Spinal cord (tissue), 9 donors: ENCODE measurements at regions not wholly inside any gene's neighbourhood (a gene's known extent, or its start where the extent isn't known, plus 50 kb on each side); places are given as distances from the start of the nearest gene placed in this dataset.
"Not testable (repeated sequence)": the region's sequence is repeated elsewhere in the genome, so short reads cannot be mapped to it uniquely, and the experiment has no call there.

Experiments used
- DNase-seq, 6 donors: peaks; one replicate each; pipeline versions ENCODE4 v3.0.0 to v3.0.0-alpha.2; 2013 to 2015; ENCODE audit warnings: low spot score in 6 of 6, low read depth in 4 of 6
- H3K27ac ChIP-seq: one replicate; pipeline ENCODE4 v1.5.1; 2013; ENCODE audit warnings: low read depth, low read length, control low read depth
- H3K27me3 ChIP-seq: one replicate; pipeline ENCODE4 v1.6.1; 2013; ENCODE audit warnings: low read length; ENCODE audit not compliant: control insufficient read depth, insufficient read depth
- H3K36me3 ChIP-seq: one replicate; pipeline ENCODE4 v1.6.1; 2013; ENCODE audit warnings: low read length; ENCODE audit not compliant: control insufficient read depth, insufficient read depth
- H3K4me1 ChIP-seq: one replicate; pipeline ENCODE4 v1.6.1; 2013; ENCODE audit warnings: low read length; ENCODE audit not compliant: control insufficient read depth, insufficient read depth
- H3K4me3 ChIP-seq: one replicate; pipeline ENCODE4 v1.5.1; 2013; ENCODE audit warnings: low read depth, low read length, control low read depth
- H3K9me3 ChIP-seq: one replicate; pipeline ENCODE4 v1.6.1; 2013; ENCODE audit warnings: low read length; ENCODE audit not compliant: control insufficient read depth, insufficient read depth
- WGBS: methylation state at CpG from one replicate; pipeline ENCODE4 v1.1.5; 2013; ENCODE audit warnings: missing lambda C conversion rate; ENCODE audit not compliant: insufficient coverage; 5-methylcytosine and 5-hydroxymethylcytosine counted together
- donor health status: healthy.

DNA sequence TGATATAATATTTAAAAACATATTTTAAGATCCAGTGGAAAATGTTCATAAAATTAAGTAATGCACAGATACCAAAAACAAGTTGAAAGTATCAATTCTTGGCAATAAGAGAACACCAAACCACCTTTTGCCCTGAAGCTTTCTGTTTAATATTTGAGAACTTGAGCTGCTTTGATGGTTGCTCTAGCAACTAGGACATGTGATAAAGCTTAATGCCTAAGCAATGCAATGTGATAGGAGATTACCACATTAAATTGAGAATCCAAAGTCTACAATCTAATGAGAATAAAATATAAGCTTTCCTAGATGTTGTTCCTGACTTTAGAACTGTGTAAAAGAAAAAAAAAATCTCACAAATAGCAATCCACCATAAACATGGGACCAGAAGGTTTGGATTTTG lies 1367.5 kb upstream of the PCDH9 start:
- Histone ChIP-seq H3K27me3 (no peaks in the 10 kb centered on the region), H3K4me1 (no peaks in the 10 kb centered on the region), H3K9me3 (no peaks in the 10 kb centered on the region), H3K27ac (no peak overlapping the region), H3K36me3 (no peaks in the 10 kb centered on the region), H3K4me3 (no peak overlapping the region)
- DNase-seq, result peak in 2 of 6 donors; percentile 14 to 29

DNA sequence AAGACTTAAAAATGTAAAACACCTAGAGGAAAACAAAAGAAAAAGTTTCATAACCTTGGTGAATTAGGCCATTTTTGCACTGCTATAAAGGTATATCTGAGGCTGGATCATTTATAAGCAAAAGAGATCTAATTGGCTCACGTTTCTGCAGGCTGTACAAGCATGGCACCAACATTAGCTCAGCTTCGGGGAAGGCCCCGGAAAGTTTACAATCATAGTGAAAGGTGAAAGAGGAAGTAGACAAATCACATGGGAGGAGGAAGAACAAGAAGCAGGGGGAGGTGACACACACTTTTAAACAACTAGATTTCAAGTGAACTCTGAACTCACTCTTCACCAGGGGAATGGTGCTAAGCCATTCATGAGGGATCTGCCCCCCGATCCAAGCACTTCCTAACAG lies 1358.5 kb upstream of the PCDH9 start:
- Histone ChIP-seq H3K27me3 (no peaks in the 10 kb centered on the region), H3K27ac (no peak overlapping the region), H3K4me1 (no peaks in the 10 kb centered on the region), H3K4me3 (no peak overlapping the region), H3K9me3 (no peaks in the 10 kb centered on the region), H3K36me3 (no peaks in the 10 kb centered on the region)
- WGBS, result 100% methylated on average over 1 of the region's 4 CpGs
- DNase-seq, result no peak

GRCh38 chr13:68584776-68585175 lies 1354.6 kb upstream of the PCDH9 start:
- WGBS, result no CpG with 5 or more reads among the region's 1 CpG
- Histone ChIP-seq H3K36me3 (no peaks in the 10 kb centered on the region), H3K27ac (no peak overlapping the region), H3K4me1 (no peaks in the 10 kb centered on the region), H3K9me3 (no peaks in the 10 kb centered on the region), H3K27me3 (no peaks in the 10 kb centered on the region), H3K4me3 (no peak overlapping the region)
- DNase-seq, result no peak

DNA sequence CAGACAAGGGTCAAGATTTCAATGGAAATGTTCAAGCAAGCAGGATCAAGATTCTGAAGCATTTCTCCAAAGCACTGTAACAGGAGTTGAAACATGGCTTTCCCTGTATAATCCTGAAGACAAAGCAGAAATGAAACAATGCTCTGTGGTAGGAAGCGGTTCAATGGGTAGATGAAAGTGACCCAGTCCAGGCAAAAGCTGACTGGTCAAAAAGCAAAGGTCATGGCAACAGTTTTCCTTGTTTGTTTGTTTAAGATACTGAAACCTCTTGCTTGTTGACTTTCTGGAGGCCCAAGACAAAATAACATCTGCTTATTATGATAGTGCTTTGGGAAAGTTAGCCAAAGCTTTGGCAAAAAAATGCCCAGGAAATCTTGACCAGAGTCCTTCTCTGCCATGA lies 1343.9 kb upstream of the PCDH9 start:
- H3K9me3 ChIP-seq, result no peaks in the 10 kb centered on the region
- no peaks in the 10 kb centered on the region for H3K4me1 ChIP-seq
- no peak for DNase-seq
- H3K27me3 ChIP-seq, result no peaks in the 10 kb centered on the region
- no peaks in the 10 kb centered on the region for H3K36me3 ChIP-seq
- WGBS, result 100% methylated on average over 1 of the region's 1 CpG
- H3K27ac ChIP-seq, result no peak overlapping the region
- no peak overlapping the region for H3K4me3 ChIP-seq

GRCh38 chr13:68551701-68552522 lies 1321.8 kb upstream of the PCDH9 start:
- Histone ChIP-seq H3K4me3 (no peak overlapping the region), H3K9me3 (no peaks in the 10 kb centered on the region), H3K27me3 (no peaks in the 10 kb centered on the region), H3K4me1 (no peaks in the 10 kb centered on the region), H3K36me3 (no peaks in the 10 kb centered on the region), H3K27ac (no peak overlapping the region)
- 100% methylated on average over 2 of the region's 5 CpGs for WGBS
- DNase-seq, result no peak

DNA sequence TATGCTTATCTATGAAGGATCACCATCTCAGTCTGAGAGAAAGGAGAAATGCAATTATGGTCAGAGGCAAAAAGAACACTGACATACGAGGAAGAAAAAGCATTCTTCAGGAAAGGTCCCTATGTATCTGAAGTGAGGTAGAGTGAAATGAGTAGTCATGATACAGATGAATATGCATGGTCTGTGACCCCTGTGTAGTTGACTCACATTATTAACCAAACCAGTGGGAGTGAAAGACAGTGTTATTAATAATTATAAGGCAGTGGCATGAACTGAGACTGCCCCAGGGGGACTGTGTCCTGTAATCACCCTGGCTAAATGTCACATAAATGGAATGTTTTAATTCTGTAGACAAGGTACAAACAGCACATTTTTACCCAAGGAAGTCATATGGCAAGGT lies 1320.2 kb upstream of the PCDH9 start:
- no peak overlapping the region for H3K4me3 ChIP-seq
- no peaks in the 10 kb centered on the region for H3K27me3 ChIP-seq
- no peaks in the 10 kb centered on the region for H3K36me3 ChIP-seq
- no CpG with 5 or more reads among the region's 1 CpG for WGBS
- no peaks in the 10 kb centered on the region for H3K9me3 ChIP-seq
- H3K4me1 ChIP-seq, result no peaks in the 10 kb centered on the region
- peak in 1 of 6 donors; percentile 9 for DNase-seq
- no peak overlapping the region for H3K27ac ChIP-seq

DNA sequence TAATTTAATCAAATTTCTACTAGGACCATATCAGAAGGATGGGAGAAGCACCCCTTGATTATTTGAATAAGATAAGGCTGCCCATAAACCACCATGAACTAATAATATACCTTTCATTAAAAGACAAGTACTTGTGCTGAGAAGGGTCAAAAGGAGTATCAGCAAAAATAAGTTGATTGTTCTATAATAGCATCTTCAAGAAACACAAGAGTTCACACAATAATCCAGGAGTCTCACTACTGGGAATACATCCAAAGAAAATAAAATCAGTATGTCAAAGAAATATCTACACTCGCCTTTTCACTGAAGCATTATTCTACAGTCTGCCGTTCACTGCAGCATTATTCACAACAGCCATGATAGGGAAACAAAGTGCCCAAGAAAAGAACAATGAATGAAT lies 1310.1 kb upstream of the PCDH9 start:
- no peaks in the 10 kb centered on the region for H3K36me3 ChIP-seq
- H3K9me3 ChIP-seq, result no peaks in the 10 kb centered on the region
- no CpG with 5 or more reads among the region's 2 CpGs for WGBS
- no peaks in the 10 kb centered on the region for H3K27me3 ChIP-seq
- no peak for DNase-seq
- H3K27ac ChIP-seq, result no peak overlapping the region
- no peak overlapping the region for H3K4me3 ChIP-seq
- H3K4me1 ChIP-seq, result no peaks in the 10 kb centered on the region

- no peak for DNase-seq
- H3K27me3 ChIP-seq, result no peaks in the 10 kb centered on the region
- H3K27ac ChIP-seq, result no peak overlapping the region
- WGBS, result no CpG with 5 or more reads among the region's 1 CpG
- no peaks in the 10 kb centered on the region for H3K9me3 ChIP-seq
- no peak overlapping the region for H3K4me3 ChIP-seq
- no peaks in the 10 kb centered on the region for H3K4me1 ChIP-seq
- no peaks in the 10 kb centered on the region for H3K36me3 ChIP-seq
Observed at GRCh38 chr13:68535329-68535728, 1305.2 kb upstream of the PCDH9 start.

GRCh38 chr13:68527167-68527566 lies 1297.0 kb upstream of the PCDH9 start:
- 100% methylated on average over 1 of the region's 1 CpG for WGBS
- H3K36me3 ChIP-seq, H3K27me3 ChIP-seq, DNase-seq, H3K27ac ChIP-seq, H3K4me3 ChIP-seq, H3K9me3 ChIP-seq, H3K4me1 ChIP-seq: not testable (repeated sequence)

- H3K27ac ChIP-seq, result no peak overlapping the region
- H3K9me3 ChIP-seq, result peaks cover 4% of the 10 kb centered on the region
- 93% methylated on average over 25 of the region's 30 CpGs for WGBS
- no peaks in the 10 kb centered on the region for H3K36me3 ChIP-seq
- H3K4me1 ChIP-seq, result no peaks in the 10 kb centered on the region
- H3K4me3 ChIP-seq, result no peak overlapping the region
- DNase-seq, result no peak
- H3K27me3 ChIP-seq, result no peaks in the 10 kb centered on the region
Observed at GRCh38 chr13:68523838-68524424, 1293.8 kb upstream of the PCDH9 start.
